Activated CD4-positive, alpha-beta T cell treated with anti-CD3 and anti-CD28 coated beads, Interleukin-10, Interleukin-2, amounts not matched to agents 100 ng/mL and 50 ng/mL, durations not matched to agents 16 hours and 8 hours (primary cell): ENCODE measurements at regions not wholly inside any gene's neighbourhood (a gene's known extent, or its start where the extent isn't known, plus 50 kb on each side); places are given as distances from the start of the nearest gene placed in this dataset.
A peak's percentile ranks its signal among the peaks of the same experiment; 100 is the strongest.
"Not testable (repeated sequence)": the region's sequence is repeated elsewhere in the genome, so short reads cannot be mapped to it uniquely, and the experiment has no call there.

Experiments used
- DNase-seq: peaks from one replicate; pipeline ENCODE4 v3.0.0-alpha.2; 2020

GRCh38 chr3:66863205-66864111 is 134.6 kb upstream of the KBTBD8 start:
- no peak for DNase-seq

- no peak for DNase-seq
These were observed 113.4 kb upstream of the KBTBD8 start for GRCh38 chr3:66884659-66885058.

- peak; percentile 9 for DNase-seq
These were observed 112.6 kb upstream of the KBTBD8 start for GRCh38 chr3:66885326-66886000.

- no peak for DNase-seq
These were observed 108.2 kb upstream of the KBTBD8 start for GRCh38 chr3:66889750-66890494.

- DNase-seq: no peak
These were observed 100.0 kb upstream of the KBTBD8 start for GRCh38 chr3:66898155-66898554.

GRCh38 chr3:66904336-66904735 is 93.8 kb upstream of the KBTBD8 start:
- DNase-seq: no peak

- DNase-seq: peak; percentile 31
These were observed 93.1 kb upstream of the KBTBD8 start for GRCh38 chr3:66904831-66905493.

GRCh38 chr3:66907136-66907535 is 91.0 kb upstream of the KBTBD8 start:
- DNase-seq: no peak

GRCh38 chr3:66910266-66911055 is 87.6 kb upstream of the KBTBD8 start:
- DNase-seq: no peak

- DNase-seq: no peak
These were observed 85.8 kb upstream of the KBTBD8 start for GRCh38 chr3:66912306-66912705.

GRCh38 chr3:66922058-66922457 is 76.0 kb upstream of the KBTBD8 start:
- DNase-seq: no peak

GRCh38 chr3:66923969-66924368 is 74.1 kb upstream of the KBTBD8 start:
- DNase-seq: no peak

- DNase-seq: no peak
These were observed 69.9 kb upstream of the KBTBD8 start for GRCh38 chr3:66928252-66928651.

GRCh38 chr3:66931291-66931690 is 66.8 kb upstream of the KBTBD8 start:
- no peak for DNase-seq

- no peak for DNase-seq
These were observed 66.4 kb upstream of the KBTBD8 start for GRCh38 chr3:66931699-66932098.

- no peak for DNase-seq
These were observed 64.9 kb upstream of the KBTBD8 start for GRCh38 chr3:66933233-66933632.

GRCh38 chr3:66934041-66934440 is 64.1 kb upstream of the KBTBD8 start:
- DNase-seq: no peak

GRCh38 chr3:66934725-66935124 is 63.4 kb upstream of the KBTBD8 start:
- no peak for DNase-seq

- not testable (repeated sequence) for DNase-seq
These were observed 61.1 kb upstream of the KBTBD8 start for GRCh38 chr3:66937041-66937440.

- DNase-seq: peak; percentile 58
These were observed 59.7 kb upstream of the KBTBD8 start for GRCh38 chr3:66938338-66938963.

- DNase-seq: no peak
These were observed 50.1 kb upstream of the KBTBD8 start for GRCh38 chr3:66948041-66948440.
